ENCODE measurements at regions not wholly inside any gene's neighbourhood (a gene's known extent, or its start where the extent isn't known, plus 50 kb on each side); places are given as distances from the start of the nearest gene placed in this dataset.

- no peak for TF ChIP-seq EZH2 (IDR thresholded peaks at IDR 0.05; ENCODE audit: borderline replicate concordance, low read depth, low read length)
- TF ChIP-seq POLR2AphosphoS5 (IDR thresholded peaks at IDR 0.05; ENCODE audit: control insufficient read depth, insufficient read depth, low read depth, low read length): no peak
- TF ChIP-seq MECOM (CRISPR knock-in tag; IDR thresholded peaks at IDR 0.05): no peak
- TF ChIP-seq ZNF274 (IDR thresholded peaks at IDR 0.05; ENCODE audit: borderline replicate concordance, low read depth, low read length): no peak
Measured at GRCh38 chr5:33153372-33153771, 287.4 kb upstream of the TARS1 start.
